Adrenal gland (tissue), 9 donors: ENCODE measurements at regions not wholly inside any gene's neighbourhood (a gene's known extent, or its start where the extent isn't known, plus 50 kb on each side); places are given as distances from the start of the nearest gene placed in this dataset.

ENCODE experiments used
- DNase-seq, 7 donors: peaks; one replicate each; pipeline ENCODE4 v3.0.0-alpha.2; 2019 to 2020
- H3K27ac ChIP-seq, 5 donors: fragments of 200-600 bp; sonication (generic) in 4 of 5; 1 replicate in 3 of 5; 2 replicates in 2 of 5; pipeline versions ENCODE4 v1.5.1 to v1.8.0; 2016 to 2020; ENCODE audit warnings: mild to moderate bottlenecking in 1 of 5
- H3K27me3 ChIP-seq: fragments of 200-600 bp; 2 replicates; pipeline ENCODE4 v1.8.0; 2021
- H3K36me3 ChIP-seq, 2 donors: fragments of 200-600 bp; replicated peaks in 1 of 2; 1 replicate in 1 of 2; 2 replicates in 1 of 2; pipeline versions ENCODE4 v1.5.1 to v1.8.0; 2018 to 2022
- H3K4me1 ChIP-seq, 2 donors: fragments of 200-600 bp; replicated peaks in 1 of 2; 1 replicate in 1 of 2; 2 replicates in 1 of 2; pipeline versions ENCODE4 v1.5.1 to v1.8.0; 2018 to 2021
- H3K4me3 ChIP-seq, 4 donors: fragments of 200-600 bp; sonication (generic) in 3 of 4; one replicate each; pipeline ENCODE4 v1.5.1; 2016 to 2018
- H3K9me3 ChIP-seq, 3 donors: fragments of 200-600 bp; sonication (generic) in 1 of 3; replicated peaks in 1 of 3; 1 replicate in 2 of 3; 2 replicates in 1 of 3; pipeline versions ENCODE4 v1.5.1 to v1.8.0; 2016 to 2021
- POLR2A ChIP-seq, 2 donors: fragments of 450-650 bp; IDR thresholded peaks; one replicate each; pipeline ENCODE4 v1.6.1; 2017; ENCODE audit warnings: antibody characterized with exemption in 2 of 2, mild to moderate bottlenecking in 2 of 2, moderate library complexity in 1 of 2
- WGBS, 4 donors: extraction: QIAGEN DNeasy Blood & Tissue Kit in 2 of 4; methylation state at CpG; one replicate each; pipeline versions ENCODE4 v1.1.5 to v1.1.7; 2013 to 2017; 5-methylcytosine and 5-hydroxymethylcytosine counted together
- intact Hi-C, 2 donors: fragments of 100-400 bp; cut with DNase I; formaldehyde crosslinking; loops; one replicate each; pipeline versions ENCODE4 v1.14.1 to v1.15.0; 2022 to 2023
- TF ChIP-seq, protein P1 (sequence below), 6 experiments: fragments of 450-650 bp in 4 of 6; fragments of 200-600 bp in 2 of 6; sonication (generic) in 1 of 6; IDR thresholded peaks; 1 replicate in 5 of 6; 2 replicates in 1 of 6; pipeline versions ENCODE4 v1.5.1 to v1.8.0; 2016 to 2021; ENCODE audit warnings: antibody characterized with exemption in 6 of 6, mild to moderate bottlenecking in 2 of 6, moderate library complexity in 1 of 6
- donor health status: healthy with polysubstance abuse.
- donor health status: Bipolar disorder and iron deficiency.
- donor health status: DM: yes; HTN: yes; CAD: no.
- donor health status: DM: no; HTN: no; CAD: no.
- donor health status: DM: no; HTN: no; CAD: no.

DNA sequence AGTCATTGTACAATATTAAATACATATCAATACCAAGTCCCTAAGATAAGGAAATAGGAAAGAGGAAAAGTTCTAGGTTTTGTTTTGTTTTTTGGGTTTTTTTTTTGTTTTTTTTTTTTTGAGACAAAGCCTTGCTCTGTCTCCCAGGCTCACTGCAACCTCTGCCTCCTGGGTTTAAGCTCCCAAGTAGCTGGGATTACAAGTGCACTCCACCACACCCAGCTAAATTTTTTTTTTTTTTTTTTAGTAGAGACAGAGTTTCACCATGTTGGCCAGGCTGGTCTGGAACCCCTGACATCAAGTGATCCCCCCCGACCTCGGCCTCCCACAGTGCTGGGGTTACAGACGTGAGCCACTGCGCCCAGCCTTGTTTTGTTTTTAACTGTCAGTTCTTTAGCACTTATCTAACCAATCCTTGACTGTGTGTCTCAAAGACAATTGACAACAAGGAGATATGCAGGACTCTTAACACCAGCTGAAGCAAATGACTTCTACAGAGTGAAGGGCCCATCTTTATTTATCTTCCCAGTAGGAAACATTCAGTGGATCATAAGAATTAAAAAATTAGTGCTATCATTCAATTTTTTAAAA lies 100.0 kb upstream of the RAP2B start:
- intact Hi-C loops, result loop anchor here in 1 of 2 donors (10.0 kb wide), 1 partner anchor 73 kb away; no protein-coding TSS in a partner anchor
- no peak overlapping the region for H3K4me3 ChIP-seq
- H3K4me1 ChIP-seq, result no peaks in the 10 kb centered on the region
- DNase-seq, result no peak
- no peaks in the 10 kb centered on the region for H3K36me3 ChIP-seq
- no peak overlapping the region for H3K27ac ChIP-seq
- TF ChIP-seq POLR2A (IDR thresholded peaks at IDR 0.05), result no peak
- TF ChIP-seq, protein P1, sequence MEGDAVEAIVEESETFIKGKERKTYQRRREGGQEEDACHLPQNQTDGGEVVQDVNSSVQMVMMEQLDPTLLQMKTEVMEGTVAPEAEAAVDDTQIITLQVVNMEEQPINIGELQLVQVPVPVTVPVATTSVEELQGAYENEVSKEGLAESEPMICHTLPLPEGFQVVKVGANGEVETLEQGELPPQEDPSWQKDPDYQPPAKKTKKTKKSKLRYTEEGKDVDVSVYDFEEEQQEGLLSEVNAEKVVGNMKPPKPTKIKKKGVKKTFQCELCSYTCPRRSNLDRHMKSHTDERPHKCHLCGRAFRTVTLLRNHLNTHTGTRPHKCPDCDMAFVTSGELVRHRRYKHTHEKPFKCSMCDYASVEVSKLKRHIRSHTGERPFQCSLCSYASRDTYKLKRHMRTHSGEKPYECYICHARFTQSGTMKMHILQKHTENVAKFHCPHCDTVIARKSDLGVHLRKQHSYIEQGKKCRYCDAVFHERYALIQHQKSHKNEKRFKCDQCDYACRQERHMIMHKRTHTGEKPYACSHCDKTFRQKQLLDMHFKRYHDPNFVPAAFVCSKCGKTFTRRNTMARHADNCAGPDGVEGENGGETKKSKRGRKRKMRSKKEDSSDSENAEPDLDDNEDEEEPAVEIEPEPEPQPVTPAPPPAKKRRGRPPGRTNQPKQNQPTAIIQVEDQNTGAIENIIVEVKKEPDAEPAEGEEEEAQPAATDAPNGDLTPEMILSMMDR (IDR thresholded peaks at IDR 0.05), result no peak
- H3K27me3 ChIP-seq, result no peaks in the 10 kb centered on the region
- WGBS, 4 donors, result 78 to 83% (median 82%) methylated on average over 4 of the region's 4 CpGs
- H3K9me3 ChIP-seq, result no peaks in the 10 kb centered on the region

DNA sequence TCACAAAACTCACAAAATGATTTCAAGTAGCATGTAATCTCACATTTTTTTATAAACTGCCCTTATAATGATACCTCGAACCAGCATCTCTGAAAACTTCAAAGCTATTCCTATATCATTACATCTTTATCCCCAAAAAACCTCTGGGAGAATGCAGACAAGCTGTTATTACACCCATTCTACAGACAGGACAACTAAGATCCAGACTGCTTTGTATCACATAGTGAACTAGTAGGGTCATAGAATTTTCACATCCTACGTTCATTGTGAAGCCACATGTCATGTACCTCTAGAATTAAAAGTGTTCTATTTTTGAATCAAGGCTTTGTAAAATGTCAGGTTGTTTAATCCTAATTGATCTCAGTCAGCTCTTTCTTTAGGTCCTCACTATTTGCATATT lies 98.7 kb upstream of the RAP2B start:
- TF ChIP-seq, protein P1 (IDR thresholded peaks at IDR 0.05), result no peak
- TF ChIP-seq POLR2A (IDR thresholded peaks at IDR 0.05), result no peak
- intact Hi-C loops, result loop anchor here in 1 of 2 donors (10.0 kb wide), 1 partner anchor 71 kb away; no protein-coding TSS in a partner anchor
- no peak for DNase-seq
- Histone ChIP-seq H3K4me3 (no peak overlapping the region), H3K27ac (no peak overlapping the region), H3K36me3 (no peaks in the 10 kb centered on the region), H3K4me1 (no peaks in the 10 kb centered on the region), H3K9me3 (no peaks in the 10 kb centered on the region), H3K27me3 (no peaks in the 10 kb centered on the region)
- WGBS, 4 donors, result 73 to 83% (median 81%) methylated on average over 2 of the region's 2 CpGs

DNA sequence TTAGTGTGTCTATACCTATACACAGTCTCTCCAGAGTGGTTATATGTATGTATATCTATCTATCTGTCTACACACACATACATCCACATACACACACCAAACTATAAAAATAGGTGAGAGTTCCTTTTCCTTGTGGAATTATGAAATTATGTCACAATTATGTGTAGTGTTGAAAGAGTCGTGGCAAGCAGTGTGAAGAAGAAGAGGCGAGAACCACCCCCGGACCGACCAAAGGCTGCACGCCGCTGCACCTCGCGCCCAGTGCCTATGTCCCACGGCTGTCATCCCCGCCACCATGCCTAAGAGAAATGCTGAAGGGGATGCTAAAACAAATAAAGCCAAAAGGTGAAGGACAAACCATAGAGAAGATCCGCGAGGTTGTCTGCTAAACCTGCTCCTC lies 95.0 kb upstream of the RAP2B start:
- H3K4me3 ChIP-seq, result no peak overlapping the region
- no peaks in the 10 kb centered on the region for H3K27me3 ChIP-seq
- intact Hi-C loops, result loop anchor here in 1 of 2 donors (10.0 kb wide), 1 partner anchor 68 kb away; no protein-coding TSS in a partner anchor
- no peak overlapping the region for H3K27ac ChIP-seq
- H3K36me3 ChIP-seq, result no peaks in the 10 kb centered on the region
- H3K4me1 ChIP-seq, result no peaks in the 10 kb centered on the region
- no peak for DNase-seq
- TF ChIP-seq, protein P1 (IDR thresholded peaks at IDR 0.05), result no peak
- TF ChIP-seq POLR2A (IDR thresholded peaks at IDR 0.05), result no peak
- H3K9me3 ChIP-seq, result no peaks in the 10 kb centered on the region
- 76 to 80% (median 79%) methylated on average over 12 of the region's 12 CpGs for WGBS, 4 donors

DNA sequence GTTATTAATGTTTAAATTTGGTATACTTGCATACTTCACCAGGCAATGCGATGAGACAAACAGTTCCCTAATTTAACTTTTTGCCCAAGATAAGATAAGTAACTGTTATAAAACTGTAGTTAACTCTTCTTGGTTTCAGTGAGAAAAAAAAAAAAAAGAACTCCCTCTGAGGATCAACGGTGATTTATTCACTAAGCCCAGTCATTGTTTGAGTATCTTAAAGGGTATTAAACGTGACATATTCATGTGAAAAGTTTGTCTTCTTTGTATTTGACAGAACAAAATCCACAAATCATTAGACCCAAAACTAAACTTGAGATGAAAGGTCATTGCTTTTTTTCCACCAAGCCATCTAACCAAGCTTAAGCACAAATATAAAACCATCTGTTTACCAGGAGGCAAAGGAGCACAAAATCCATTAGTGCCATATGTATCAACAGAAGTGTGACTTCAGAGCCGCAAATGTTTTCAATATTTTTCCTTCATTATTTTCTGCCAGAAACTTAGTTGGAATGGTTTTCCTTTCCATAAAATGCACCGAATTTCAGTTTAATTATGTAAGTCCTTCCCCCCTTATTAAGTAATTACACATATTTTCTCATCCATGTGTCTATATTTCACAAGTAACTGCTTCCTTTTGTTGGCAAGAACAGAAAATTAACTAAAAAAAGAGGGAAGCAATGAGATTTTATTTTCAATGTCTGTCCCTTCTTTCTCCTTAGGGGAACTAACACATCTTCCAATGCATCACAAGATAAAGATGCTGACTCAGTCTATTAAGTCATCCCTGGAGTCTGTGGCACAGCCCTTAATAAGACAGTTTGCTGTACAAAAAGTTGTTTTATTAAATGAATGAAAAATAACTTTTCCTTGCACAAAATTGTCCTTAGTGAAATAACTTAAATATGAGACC lies 92.2 kb upstream of the RAP2B start:
- H3K27me3 ChIP-seq, result no peaks in the 10 kb centered on the region
- no peaks in the 10 kb centered on the region for H3K36me3 ChIP-seq
- no peaks in the 10 kb centered on the region for H3K9me3 ChIP-seq
- TF ChIP-seq, protein P1 (IDR thresholded peaks at IDR 0.05), result no peak
- TF ChIP-seq POLR2A (IDR thresholded peaks at IDR 0.05), result no peak
- no peak for DNase-seq
- WGBS, 4 donors, result 52 to 64% (median 61%) methylated on average over 5 of the region's 5 CpGs
- no peak overlapping the region for H3K4me3 ChIP-seq
- H3K27ac ChIP-seq, result no peak overlapping the region
- H3K4me1 ChIP-seq, result no peaks in the 10 kb centered on the region
- intact Hi-C loops, result loop anchor here in 1 of 2 donors (10.0 kb wide), 1 partner anchor 65 kb away; no protein-coding TSS in a partner anchor
